ENCODE measurements at regions not wholly inside any gene's neighbourhood (a gene's known extent, or its start where the extent isn't known, plus 50 kb on each side); places are given as distances from the start of the nearest gene placed in this dataset.
"Not testable (repeated sequence)": the region's sequence is repeated elsewhere in the genome, so short reads cannot be mapped to it uniquely, and the experiment has no call there.

GRCh38 chr17:27368980-27369379 is 75.1 kb downstream of the WSB1 start:
- no peak overlapping the region for H3K9ac ChIP-seq (ENCODE audit: insufficient read depth, low read length, poor library complexity, severe bottlenecking)

GRCh38 chr17:27370776-27371175 is 76.9 kb downstream of the WSB1 start:
- Mint-ChIP-seq H3K4me3 (no peak overlapping the region), H3K36me3 (peaks cover 0 to 3% of the 10 kb centered on the region in 2 donors), H3K4me1 (peaks cover 16% of the 10 kb centered on the region), H3K9me3 (peaks cover 41 to 69% (median 59%) of the 10 kb centered on the region in 7 donors), H3K27ac (no peak overlapping the region), H3K27me3 (ENCODE audit: low read depth in 3 of 3) (peaks cover 1 to 2% (median 2%) of the 10 kb centered on the region in 3 donors)
- Histone ChIP-seq H3K4me3 (replicated peaks in 1 of 3; ENCODE audit: low read depth in 2 of 3, low read length in 3 of 3) (no peak overlapping the region), H4K20me1 (ENCODE audit: insufficient read depth, low read length) (no peaks in the 10 kb centered on the region), H3K27me3 (ENCODE audit: control insufficient read depth in 2 of 2, insufficient read depth in 2 of 2, low read length in 2 of 2) (no peaks in the 10 kb centered on the region), H3K79me2 (ENCODE audit: insufficient read depth, low read length) (no peaks in the 10 kb centered on the region), H3K4me2 (replicated peaks; ENCODE audit: extremely low read depth, low read length, poor library complexity, severe bottlenecking) (no peak overlapping the region), H3K9ac (ENCODE audit: insufficient read depth, low read length, poor library complexity, severe bottlenecking) (no peak overlapping the region), H2AFZ (ENCODE audit: insufficient read depth, low read depth, low read length, poor library complexity, severe bottlenecking) (no peak overlapping the region), H3K9me3 (replicated peaks in 1 of 2; ENCODE audit: control insufficient read depth in 1 of 2, insufficient read depth in 1 of 2, low read length in 2 of 2) (peaks cover 18 to 54% of the 10 kb centered on the region in 2 donors), H3K36me3 (replicated peaks in 1 of 2; ENCODE audit: control insufficient read depth in 1 of 2, insufficient read depth in 2 of 2, low read length in 2 of 2) (no peaks in the 10 kb centered on the region), H3K4me1 (ENCODE audit: control insufficient read depth in 1 of 2, insufficient read depth in 2 of 2, low read length in 2 of 2) (peaks cover 0 to 9% of the 10 kb centered on the region in 2 donors), H3K27ac (ENCODE audit: low read depth in 1 of 2, low read length in 2 of 2) (no peak overlapping the region)
- DNase-seq, result no peak
- no CpG with 5 or more reads among the region's 1 CpG for WGBS (ENCODE audit: insufficient coverage)
- intact Hi-C loops (cut with micrococcal nuclease), result no loop called here
- no peak for TF ChIP-seq CTCF (IDR thresholded peaks at IDR 0.05)

More at GRCh38 chr17:27368980-27369379, 75.1 kb downstream of the WSB1 start:
- H3K4me2 ChIP-seq (replicated peaks; ENCODE audit: extremely low read depth, low read length, poor library complexity, severe bottlenecking), result no peak overlapping the region
- H4K20me1 ChIP-seq (ENCODE audit: insufficient read depth, low read length), result no peaks in the 10 kb centered on the region
- no peak overlapping the region for H3K27ac ChIP-seq (ENCODE audit: low read depth in 1 of 2, low read length in 2 of 2)
- H3K79me2 ChIP-seq (ENCODE audit: insufficient read depth, low read length), result no peaks in the 10 kb centered on the region
- H3K4me3 Mint-ChIP-seq, result no peak overlapping the region
- H3K36me3 ChIP-seq (replicated peaks in 1 of 2; ENCODE audit: control insufficient read depth in 1 of 2, insufficient read depth in 2 of 2, low read length in 2 of 2), result no peaks in the 10 kb centered on the region
- H2AFZ ChIP-seq (ENCODE audit: insufficient read depth, low read depth, low read length, poor library complexity, severe bottlenecking), result no peak overlapping the region
- peaks cover 16% of the 10 kb centered on the region for H3K4me1 Mint-ChIP-seq
- H3K27me3 Mint-ChIP-seq (ENCODE audit: low read depth in 3 of 3), result peaks cover 2 to 5% (median 2%) of the 10 kb centered on the region in 3 donors
- no peak for DNase-seq
- no peaks in the 10 kb centered on the region for H3K27me3 ChIP-seq (ENCODE audit: control insufficient read depth in 2 of 2, insufficient read depth in 2 of 2, low read length in 2 of 2)
- intact Hi-C loops (cut with micrococcal nuclease), result no loop called here
- H3K36me3 Mint-ChIP-seq, result peaks cover 0 to 3% of the 10 kb centered on the region in 2 donors
- TF ChIP-seq CTCF (IDR thresholded peaks at IDR 0.05), result no peak
- H3K4me3 ChIP-seq (replicated peaks in 1 of 3; ENCODE audit: low read depth in 2 of 3, low read length in 3 of 3), result no peak overlapping the region
- H3K27ac Mint-ChIP-seq, result no peak overlapping the region
- 100% methylated on average over 1 of the region's 4 CpGs for WGBS (ENCODE audit: insufficient coverage)
- H3K9me3 ChIP-seq (replicated peaks in 1 of 2; ENCODE audit: control insufficient read depth in 1 of 2, insufficient read depth in 1 of 2, low read length in 2 of 2), result peaks cover 18 to 50% of the 10 kb centered on the region in 2 donors
- peaks cover 34 to 60% (median 50%) of the 10 kb centered on the region in 7 donors for H3K9me3 Mint-ChIP-seq
- peaks cover 0 to 9% of the 10 kb centered on the region in 2 donors for H3K4me1 ChIP-seq (ENCODE audit: control insufficient read depth in 1 of 2, insufficient read depth in 2 of 2, low read length in 2 of 2)

GRCh38 chr17:27373695-27374094 is 79.8 kb downstream of the WSB1 start:
- H3K27ac Mint-ChIP-seq; H3K4me1 Mint-ChIP-seq; H3K79me2 ChIP-seq (ENCODE audit: insufficient read depth, low read length); DNase-seq; H3K27ac ChIP-seq (ENCODE audit: low read depth in 1 of 2, low read length in 2 of 2); H3K36me3 Mint-ChIP-seq; H3K27me3 ChIP-seq (ENCODE audit: control insufficient read depth in 2 of 2, insufficient read depth in 2 of 2, low read length in 2 of 2); H2AFZ ChIP-seq (ENCODE audit: insufficient read depth, low read depth, low read length, poor library complexity, severe bottlenecking); H3K4me3 ChIP-seq (replicated peaks in 1 of 3; ENCODE audit: low read depth in 2 of 3, low read length in 3 of 3); H3K4me2 ChIP-seq (replicated peaks; ENCODE audit: extremely low read depth, low read length, poor library complexity, severe bottlenecking); H3K9ac ChIP-seq (ENCODE audit: insufficient read depth, low read length, poor library complexity, severe bottlenecking); H4K20me1 ChIP-seq (ENCODE audit: insufficient read depth, low read length); intact Hi-C loops (cut with micrococcal nuclease); H3K4me1 ChIP-seq (ENCODE audit: control insufficient read depth in 1 of 2, insufficient read depth in 2 of 2, low read length in 2 of 2); H3K36me3 ChIP-seq (replicated peaks in 1 of 2; ENCODE audit: control insufficient read depth in 1 of 2, insufficient read depth in 2 of 2, low read length in 2 of 2); H3K27me3 Mint-ChIP-seq (ENCODE audit: low read depth in 3 of 3); H3K4me3 Mint-ChIP-seq: not testable (repeated sequence)
- peaks cover 30 to 62% (median 49%) of the 10 kb centered on the region in 7 donors for H3K9me3 Mint-ChIP-seq
- H3K9me3 ChIP-seq (replicated peaks in 1 of 2; ENCODE audit: control insufficient read depth in 1 of 2, insufficient read depth in 1 of 2, low read length in 2 of 2), result peaks cover 12 to 42% of the 10 kb centered on the region in 2 donors

Measured in CD14-positive monocyte (primary cell).